Fibroblast of mammary gland (primary cell): ENCODE measurements at regions not wholly inside any gene's neighbourhood (a gene's known extent, or its start where the extent isn't known, plus 50 kb on each side); places are given as distances from the start of the nearest gene placed in this dataset.

Source experiments
- DNase-seq: peaks from one replicate; pipeline ENCODE4 v3.0.0-alpha.2; 2010; ENCODE audit warnings: low read depth
- H3K4me3 ChIP-seq: 2 replicates; pipeline ENCODE4 v1.5.1; 2011; ENCODE audit warnings: low read depth, mild to moderate bottlenecking, low read length, moderate library complexity; ENCODE audit not compliant: control insufficient read depth
- TF ChIP-seq, protein P1 (sequence below): conservative IDR thresholded peaks from 2 replicates; pipeline ENCODE4 v1.5.1; 2011; ENCODE audit warnings: low read depth, low read length, inconsistent platforms; ENCODE audit not compliant: control insufficient read depth, insufficient read depth

DNA sequence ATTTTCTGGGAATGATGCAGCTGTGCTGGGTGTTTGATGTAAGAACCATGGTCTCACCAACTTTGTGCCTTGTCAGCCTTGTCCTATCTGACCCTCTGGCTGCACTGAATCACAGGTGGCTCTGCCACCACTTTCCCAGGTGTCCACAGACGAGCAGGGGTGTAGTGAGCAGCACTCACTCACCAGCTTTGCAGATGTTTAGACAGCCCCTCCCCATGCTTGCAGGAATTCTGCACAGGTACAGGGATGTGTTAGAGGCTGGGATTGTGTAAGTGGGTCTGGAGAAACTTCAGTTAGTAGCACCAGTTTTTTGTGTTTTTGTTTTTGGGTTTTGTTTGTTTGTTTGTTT is 88.2 kb upstream of the NAA20 start:
- no peak overlapping the region for H3K4me3 ChIP-seq
- TF ChIP-seq, protein P1, sequence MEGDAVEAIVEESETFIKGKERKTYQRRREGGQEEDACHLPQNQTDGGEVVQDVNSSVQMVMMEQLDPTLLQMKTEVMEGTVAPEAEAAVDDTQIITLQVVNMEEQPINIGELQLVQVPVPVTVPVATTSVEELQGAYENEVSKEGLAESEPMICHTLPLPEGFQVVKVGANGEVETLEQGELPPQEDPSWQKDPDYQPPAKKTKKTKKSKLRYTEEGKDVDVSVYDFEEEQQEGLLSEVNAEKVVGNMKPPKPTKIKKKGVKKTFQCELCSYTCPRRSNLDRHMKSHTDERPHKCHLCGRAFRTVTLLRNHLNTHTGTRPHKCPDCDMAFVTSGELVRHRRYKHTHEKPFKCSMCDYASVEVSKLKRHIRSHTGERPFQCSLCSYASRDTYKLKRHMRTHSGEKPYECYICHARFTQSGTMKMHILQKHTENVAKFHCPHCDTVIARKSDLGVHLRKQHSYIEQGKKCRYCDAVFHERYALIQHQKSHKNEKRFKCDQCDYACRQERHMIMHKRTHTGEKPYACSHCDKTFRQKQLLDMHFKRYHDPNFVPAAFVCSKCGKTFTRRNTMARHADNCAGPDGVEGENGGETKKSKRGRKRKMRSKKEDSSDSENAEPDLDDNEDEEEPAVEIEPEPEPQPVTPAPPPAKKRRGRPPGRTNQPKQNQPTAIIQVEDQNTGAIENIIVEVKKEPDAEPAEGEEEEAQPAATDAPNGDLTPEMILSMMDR = no peak
- no peak for DNase-seq

DNA sequence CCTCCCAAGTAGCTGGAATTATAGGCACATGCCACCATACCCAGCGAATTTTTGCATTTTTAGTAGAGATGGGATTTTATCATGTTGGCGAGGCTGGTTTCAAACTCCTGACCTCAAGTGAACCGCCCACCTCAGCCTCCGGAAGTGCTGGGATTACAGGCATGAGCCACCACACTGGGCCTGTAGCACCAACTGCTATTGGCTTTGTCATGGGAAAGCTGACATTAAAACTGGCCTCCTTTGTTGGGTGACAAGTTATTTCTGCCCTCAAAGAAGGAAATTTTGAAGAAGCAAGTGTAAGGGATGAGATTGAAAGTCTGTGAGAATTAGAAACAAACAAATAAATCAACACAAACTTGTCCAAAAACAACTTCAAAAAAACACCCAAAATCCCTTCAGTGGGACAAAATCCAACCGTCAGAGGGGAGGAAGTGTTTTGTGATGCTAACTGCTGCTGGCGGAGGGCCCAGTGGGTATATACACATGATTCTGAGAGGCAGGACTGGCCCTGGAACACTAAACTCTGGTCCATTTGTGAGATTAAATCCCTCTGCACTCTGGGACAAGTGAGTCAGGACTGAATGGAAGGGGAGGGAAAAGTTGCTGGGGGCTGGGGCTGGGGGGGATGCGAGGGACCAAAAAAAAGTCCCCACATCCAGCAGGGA is 87.5 kb upstream of the NAA20 start:
- no peak for DNase-seq
- no peak overlapping the region for H3K4me3 ChIP-seq
- TF ChIP-seq, protein P1 = no peak

DNA sequence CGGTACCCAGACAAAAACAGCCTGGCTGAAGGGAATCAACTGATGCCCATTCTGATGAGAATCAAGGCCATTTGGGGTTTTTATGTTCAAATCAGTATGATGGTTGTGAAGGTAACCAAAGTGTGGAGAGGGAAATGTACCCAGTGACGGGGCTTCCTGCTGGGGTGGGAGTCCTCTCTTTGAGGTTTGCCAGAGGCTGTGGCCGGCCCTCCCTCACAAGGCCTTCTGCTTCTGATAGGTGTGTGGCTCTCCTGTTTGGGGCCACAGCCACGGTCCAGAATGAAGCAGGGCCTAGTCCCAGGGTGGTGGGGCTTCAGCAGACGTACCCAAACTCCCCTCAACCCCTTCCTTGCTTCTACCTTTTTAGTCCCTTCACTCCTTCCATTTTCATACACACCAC is 86.7 kb upstream of the NAA20 start:
- TF ChIP-seq, protein P1 = no peak

DNA sequence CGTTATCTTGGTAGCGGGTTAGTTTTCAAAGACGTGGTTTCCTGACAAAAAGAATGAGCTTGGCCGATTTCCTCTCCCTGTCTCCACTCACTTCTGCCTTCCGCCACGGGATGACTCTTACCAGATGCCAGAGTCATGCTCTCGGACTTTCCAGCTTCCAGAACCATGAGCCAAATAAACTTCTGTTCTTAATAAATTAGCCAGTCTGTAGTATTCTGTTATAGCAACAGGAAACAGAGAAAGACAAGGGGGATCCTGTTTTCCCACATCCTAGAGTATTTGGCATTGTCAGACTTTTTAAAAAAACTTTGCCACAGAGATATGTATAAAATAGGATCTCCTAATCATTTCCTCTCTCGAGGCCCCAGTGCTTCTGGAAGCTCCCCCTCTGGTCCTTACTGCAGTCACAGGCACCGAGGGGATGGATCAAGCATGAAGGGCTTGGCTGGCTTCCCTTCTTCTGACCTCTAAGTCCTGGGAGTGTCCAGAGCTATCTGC is 84.9 kb upstream of the NAA20 start:
- peak; percentile 94 for DNase-seq
- no peak overlapping the region for H3K4me3 ChIP-seq
- TF ChIP-seq, protein P1 = no peak

More for the DNA sequence above, 86.7 kb upstream of the NAA20 start:
- no peak for DNase-seq
- H3K4me3 ChIP-seq = no peak overlapping the region

DNA sequence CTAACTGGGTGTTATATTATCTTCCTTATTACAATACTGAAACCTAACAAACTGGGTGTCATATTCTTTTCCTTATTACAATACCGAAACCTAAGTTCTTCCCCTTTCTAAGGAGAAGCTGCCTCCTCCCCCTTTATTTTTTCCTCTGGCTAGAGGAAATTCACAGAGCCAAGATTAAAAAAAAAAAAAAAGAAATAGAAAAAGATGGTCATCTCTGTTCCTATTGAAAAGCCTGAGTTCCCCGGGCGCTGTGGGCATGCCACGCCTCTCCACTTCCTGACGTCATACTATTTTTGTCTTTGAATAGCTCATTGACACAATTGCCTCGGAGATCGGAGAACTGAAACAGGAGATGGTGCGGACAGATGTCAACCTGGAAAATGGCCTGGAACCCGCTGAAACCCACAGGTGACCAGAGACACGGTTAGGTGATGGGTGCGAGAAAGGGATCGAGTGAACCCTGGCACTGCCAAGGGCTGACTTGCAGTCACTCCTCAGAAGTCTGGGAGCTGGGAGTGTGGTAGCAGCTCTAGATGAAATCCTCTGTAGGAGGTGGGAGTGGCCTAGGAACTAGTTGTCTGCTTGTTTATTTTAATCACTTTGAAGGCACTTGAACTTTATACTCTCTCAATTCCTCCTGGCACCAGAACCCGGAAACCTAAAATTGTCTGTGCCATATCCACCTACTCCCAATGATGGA is 82.2 kb upstream of the NAA20 start:
- no peak overlapping the region for H3K4me3 ChIP-seq
- no peak for DNase-seq
- TF ChIP-seq, protein P1 = no peak

DNA sequence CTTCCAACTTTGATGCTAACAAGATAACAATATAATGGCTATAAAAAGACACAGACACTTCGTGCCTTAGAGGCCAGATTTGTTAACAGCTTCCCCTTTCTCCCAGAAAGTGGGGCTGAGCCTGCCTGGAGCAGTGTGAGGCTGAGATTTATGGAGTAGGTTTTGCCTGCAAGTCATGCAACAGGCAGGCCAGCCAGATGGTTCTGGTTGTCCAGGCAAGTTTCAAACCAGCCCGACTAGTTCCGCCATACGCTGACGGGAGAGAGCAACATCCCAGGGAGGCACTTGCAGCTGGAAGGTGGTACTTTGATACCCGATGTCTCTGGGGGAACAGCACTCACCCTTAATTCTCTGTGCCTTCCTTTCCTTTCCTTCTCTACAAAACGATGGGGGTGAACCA is 81.3 kb upstream of the NAA20 start:
- no peak for DNase-seq
- no peak overlapping the region for H3K4me3 ChIP-seq
- TF ChIP-seq, protein P1 = no peak
